ENCODE measurements at regions not wholly inside any gene's neighbourhood (a gene's known extent, or its start where the extent isn't known, plus 50 kb on each side); places are given as distances from the start of the nearest gene placed in this dataset.

- no peak for DNase-seq (ENCODE audit: low read depth)
- no peak overlapping the region for H3K4me3 ChIP-seq (ENCODE audit: low read depth, low read length)
- TF ChIP-seq CTCF (IDR thresholded peaks at IDR 0.05; ENCODE audit: control insufficient read depth, extremely low read depth, insufficient read depth) = no peak
Measured at GRCh38 chr7:26044320-26044719, 107.7 kb upstream of the NFE2L3 start.

GRCh38 chr7:26046150-26046549, 105.8 kb upstream of the NFE2L3 start:
- no peak for DNase-seq (ENCODE audit: low read depth)
- no peak overlapping the region for H3K4me3 ChIP-seq (ENCODE audit: low read depth, low read length)
- no peak for TF ChIP-seq CTCF (IDR thresholded peaks at IDR 0.05; ENCODE audit: control insufficient read depth, extremely low read depth, insufficient read depth)

- no peak for DNase-seq (ENCODE audit: low read depth)
- no peak overlapping the region for H3K4me3 ChIP-seq (ENCODE audit: low read depth, low read length)
- no peak for TF ChIP-seq CTCF (IDR thresholded peaks at IDR 0.05; ENCODE audit: control insufficient read depth, extremely low read depth, insufficient read depth)
Measured at GRCh38 chr7:26046878-26047277, 105.1 kb upstream of the NFE2L3 start.

GRCh38 chr7:26048663-26049062, 103.3 kb upstream of the NFE2L3 start:
- no peak for TF ChIP-seq CTCF (IDR thresholded peaks at IDR 0.05; ENCODE audit: control insufficient read depth, extremely low read depth, insufficient read depth)
- DNase-seq (ENCODE audit: low read depth) = no peak
- H3K4me3 ChIP-seq (ENCODE audit: low read depth, low read length) = no peak overlapping the region

GRCh38 chr7:26049081-26049480, 102.9 kb upstream of the NFE2L3 start:
- TF ChIP-seq CTCF (IDR thresholded peaks at IDR 0.05; ENCODE audit: control insufficient read depth, extremely low read depth, insufficient read depth) = no peak
- DNase-seq (ENCODE audit: low read depth) = no peak
- no peak overlapping the region for H3K4me3 ChIP-seq (ENCODE audit: low read depth, low read length)

- DNase-seq (ENCODE audit: low read depth) = no peak
Measured at GRCh38 chr7:26051021-26051420, 101.0 kb upstream of the NFE2L3 start.

More at GRCh38 chr7:26051021-26051420, 101.0 kb upstream of the NFE2L3 start:
- no peak overlapping the region for H3K4me3 ChIP-seq (ENCODE audit: low read depth, low read length)
- no peak for TF ChIP-seq CTCF (IDR thresholded peaks at IDR 0.05; ENCODE audit: control insufficient read depth, extremely low read depth, insufficient read depth)

All from LNCaP clone FGC (cell line).